Stimulated activated CD4-positive, alpha-beta T cell treated with anti-CD3 and anti-CD28 coated beads, TNF-alpha, amount 100 ng/mL, for 24 hours (primary cell): ENCODE measurements at regions not wholly inside any gene's neighbourhood (a gene's known extent, or its start where the extent isn't known, plus 50 kb on each side); places are given as distances from the start of the nearest gene placed in this dataset.
"Not testable (repeated sequence)": the region's sequence is repeated elsewhere in the genome, so short reads cannot be mapped to it uniquely, and the experiment has no call there.

Experiments used
- DNase-seq, 3 experiments: peaks; one replicate each; pipeline ENCODE4 v3.0.0-alpha.2; 2020; ENCODE audit warnings: low read depth in 3 of 3

GRCh38 chr10:117788911-117789310 is 246.4 kb downstream of the EMX2 start:
- DNase-seq = no peak

GRCh38 chr10:117790179-117790578 is 247.6 kb downstream of the EMX2 start:
- no peak for DNase-seq

- DNase-seq = no peak
Measured at GRCh38 chr10:117790621-117791020, 248.1 kb downstream of the EMX2 start.

GRCh38 chr10:117792214-117792613 is 249.7 kb downstream of the EMX2 start:
- DNase-seq = no peak

GRCh38 chr10:117796130-117796745 is 250.5 kb downstream of the RAB11FIP2 start:
- no peak for DNase-seq

GRCh38 chr10:117797296-117797695 is 249.4 kb downstream of the RAB11FIP2 start:
- no peak for DNase-seq

- no peak for DNase-seq
Measured at GRCh38 chr10:117801691-117802090, 245.1 kb downstream of the RAB11FIP2 start.

- no peak for DNase-seq
Measured at GRCh38 chr10:117804470-117805011, 242.2 kb downstream of the RAB11FIP2 start.

- DNase-seq = no peak
Measured at GRCh38 chr10:117805139-117805538, 241.6 kb downstream of the RAB11FIP2 start.

GRCh38 chr10:117807441-117807840 is 239.3 kb downstream of the RAB11FIP2 start:
- DNase-seq = no peak

GRCh38 chr10:117815816-117816215 is 230.9 kb downstream of the RAB11FIP2 start:
- not testable (repeated sequence) for DNase-seq

- DNase-seq = no peak
Measured at GRCh38 chr10:117817116-117817515, 229.6 kb downstream of the RAB11FIP2 start.

- no peak for DNase-seq
Measured at GRCh38 chr10:117818721-117819120, 228.0 kb downstream of the RAB11FIP2 start.

GRCh38 chr10:117819304-117819703 is 227.4 kb downstream of the RAB11FIP2 start:
- no peak for DNase-seq

GRCh38 chr10:117823980-117824379 is 222.8 kb downstream of the RAB11FIP2 start:
- DNase-seq = no peak

GRCh38 chr10:117830205-117830604 is 216.5 kb downstream of the RAB11FIP2 start:
- DNase-seq = no peak

- DNase-seq = peak in 1 of 3 experiments; percentile 3
Measured at GRCh38 chr10:117830787-117831212, 215.9 kb downstream of the RAB11FIP2 start.

- DNase-seq = not testable (repeated sequence)
Measured at GRCh38 chr10:117838500-117839498, 207.9 kb downstream of the RAB11FIP2 start.

GRCh38 chr10:117856426-117856825 is 190.3 kb downstream of the RAB11FIP2 start:
- DNase-seq = not testable (repeated sequence)

- no peak for DNase-seq
Measured at GRCh38 chr10:117860135-117860534, 186.6 kb downstream of the RAB11FIP2 start.

GRCh38 chr10:117860823-117861222 is 185.9 kb downstream of the RAB11FIP2 start:
- DNase-seq = no peak

- DNase-seq = no peak
Measured at GRCh38 chr10:117861329-117861728, 185.4 kb downstream of the RAB11FIP2 start.
